Osteocyte (in vitro differentiated cells): ENCODE measurements at regions not wholly inside any gene's neighbourhood (a gene's known extent, or its start where the extent isn't known, plus 50 kb on each side); places are given as distances from the start of the nearest gene placed in this dataset.

ENCODE experiments used
- DNase-seq: peaks from one replicate; pipeline ENCODE4 v3.0.0; 2021; ENCODE audit warnings: mixed read lengths; ENCODE audit not compliant: unreplicated experiment; ENCODE audit errors: extremely low spot score
- H3K27ac Mint-ChIP-seq: one replicate; pipeline ENCODE4 v1.8.0; 2021; ENCODE audit warnings: mild to moderate bottlenecking, mixed read lengths; ENCODE audit not compliant: unreplicated experiment
- H3K27me3 Mint-ChIP-seq: one replicate; pipeline ENCODE4 v1.8.0; 2021; ENCODE audit warnings: mixed read lengths; ENCODE audit not compliant: unreplicated experiment
- H3K36me3 Mint-ChIP-seq: one replicate; pipeline ENCODE4 v1.8.0; 2021; ENCODE audit warnings: mixed read lengths; ENCODE audit not compliant: unreplicated experiment
- H3K4me1 Mint-ChIP-seq: one replicate; pipeline ENCODE4 v1.8.0; 2021; ENCODE audit warnings: mixed read lengths; ENCODE audit not compliant: unreplicated experiment
- H3K4me3 Mint-ChIP-seq: one replicate; pipeline ENCODE4 v1.8.0; 2021; ENCODE audit warnings: mild to moderate bottlenecking, moderate library complexity, mixed read lengths; ENCODE audit not compliant: unreplicated experiment
- H3K9me3 Mint-ChIP-seq: one replicate; pipeline ENCODE4 v1.8.0; 2021; ENCODE audit warnings: mixed read lengths; ENCODE audit not compliant: unreplicated experiment
- CTCF ChIP-seq: fragments of 200-600 bp; sonication (generic); IDR thresholded peaks from 2 replicates; pipeline ENCODE4 v1.5.0; 2021; ENCODE audit warnings: antibody characterized with exemption, mild to moderate bottlenecking, moderate library complexity

- Mint-ChIP-seq H3K27ac (no peak overlapping the region), H3K9me3 (peaks cover 6% of the 10 kb centered on the region), H3K4me3 (no peak overlapping the region), H3K27me3 (no peaks in the 10 kb centered on the region), H3K36me3 (no peaks in the 10 kb centered on the region), H3K4me1 (no peaks in the 10 kb centered on the region)
- no peak for DNase-seq
- no peak for TF ChIP-seq CTCF
Measured at GRCh38 chr7:68015122-68015977, 1018.7 kb downstream of the TYW1 start.

- Mint-ChIP-seq H3K36me3 (no peaks in the 10 kb centered on the region), H3K4me1 (no peaks in the 10 kb centered on the region), H3K27ac (no peak overlapping the region), H3K27me3 (no peaks in the 10 kb centered on the region), H3K9me3 (peaks cover 5% of the 10 kb centered on the region), H3K4me3 (no peak overlapping the region)
- TF ChIP-seq CTCF = no peak
- no peak for DNase-seq
Measured at GRCh38 chr7:68015978-68016532, 1019.4 kb downstream of the TYW1 start.

- Mint-ChIP-seq H3K27me3 (no peaks in the 10 kb centered on the region), H3K4me1 (no peaks in the 10 kb centered on the region), H3K36me3 (no peaks in the 10 kb centered on the region), H3K4me3 (no peak overlapping the region), H3K9me3 (peaks cover 13% of the 10 kb centered on the region), H3K27ac (no peak overlapping the region)
- TF ChIP-seq CTCF = no peak
- no peak for DNase-seq
Measured at GRCh38 chr7:68020102-68020501, 1023.5 kb downstream of the TYW1 start.

GRCh38 chr7:68025369-68025768 is 1028.7 kb downstream of the TYW1 start:
- Mint-ChIP-seq H3K4me3 (no peak overlapping the region), H3K9me3 (peaks cover 28% of the 10 kb centered on the region), H3K4me1 (no peaks in the 10 kb centered on the region)

More at GRCh38 chr7:68025369-68025768, 1028.7 kb downstream of the TYW1 start:
- Mint-ChIP-seq H3K36me3 (no peaks in the 10 kb centered on the region), H3K27ac (no peak overlapping the region), H3K27me3 (no peaks in the 10 kb centered on the region)
- TF ChIP-seq CTCF = no peak
- DNase-seq = no peak
